Stimulated activated memory B cell treated with anti-CD40 and anti-IgM and Interleukin-4, amounts not matched to agents 10 μg/mL and 1 μg/mL and 100 μg/mL, for 72 hours (primary cell): ENCODE measurements at regions not wholly inside any gene's neighbourhood (a gene's known extent, or its start where the extent isn't known, plus 50 kb on each side); places are given as distances from the start of the nearest gene placed in this dataset.
"Not testable (repeated sequence)": the region's sequence is repeated elsewhere in the genome, so short reads cannot be mapped to it uniquely, and the experiment has no call there.

Source experiments
- ATAC-seq: fragments of 150-1000 bp; cut with Tn5 transposase; 2 replicates; pipeline ENCODE4 v1.10.0; 2021
- H3K27ac Mint-ChIP-seq: one replicate; pipeline ENCODE4 v1.8.0; 2022; ENCODE audit warnings: mild to moderate bottlenecking, mixed read lengths
- H3K27me3 Mint-ChIP-seq: one replicate; pipeline ENCODE4 v1.8.0; 2022; ENCODE audit warnings: mixed read lengths
- H3K36me3 Mint-ChIP-seq: one replicate; pipeline ENCODE4 v1.8.0; 2022; ENCODE audit warnings: mixed read lengths
- H3K4me1 Mint-ChIP-seq: one replicate; pipeline ENCODE4 v1.8.0; 2022; ENCODE audit warnings: mixed read lengths
- H3K4me3 Mint-ChIP-seq: one replicate; pipeline ENCODE4 v1.8.0; 2022; ENCODE audit warnings: mild to moderate bottlenecking, moderate library complexity, mixed read lengths
- H3K9me3 Mint-ChIP-seq: one replicate; pipeline ENCODE4 v1.8.0; 2022; ENCODE audit warnings: mixed read lengths

- no peak for ATAC-seq
- no peak overlapping the region for H3K27ac Mint-ChIP-seq
- no peak overlapping the region for H3K4me3 Mint-ChIP-seq
- no peaks in the 10 kb centered on the region for H3K4me1 Mint-ChIP-seq
- no peaks in the 10 kb centered on the region for H3K27me3 Mint-ChIP-seq
- H3K9me3 Mint-ChIP-seq, result peaks cover 3% of the 10 kb centered on the region
- H3K36me3 Mint-ChIP-seq, result no peaks in the 10 kb centered on the region
These were observed 573.6 kb downstream of the JRKL start for GRCh38 chr11:96963375-96963774.

GRCh38 chr11:96964661-96965060 is 574.8 kb downstream of the JRKL start:
- Mint-ChIP-seq H3K4me1 (no peaks in the 10 kb centered on the region), H3K36me3 (no peaks in the 10 kb centered on the region), H3K27me3 (no peaks in the 10 kb centered on the region)

GRCh38 chr11:96967616-96968015 is 577.8 kb downstream of the JRKL start:
- ATAC-seq, result no peak
- no peak overlapping the region for H3K27ac Mint-ChIP-seq
- H3K4me1 Mint-ChIP-seq, result no peaks in the 10 kb centered on the region
- H3K9me3 Mint-ChIP-seq, result peaks cover 8% of the 10 kb centered on the region
- H3K4me3 Mint-ChIP-seq, result no peak overlapping the region
- no peaks in the 10 kb centered on the region for H3K27me3 Mint-ChIP-seq
- no peaks in the 10 kb centered on the region for H3K36me3 Mint-ChIP-seq

More at GRCh38 chr11:96964661-96965060, 574.8 kb downstream of the JRKL start:
- Mint-ChIP-seq H3K9me3 (peaks cover 3% of the 10 kb centered on the region), H3K4me3 (no peak overlapping the region), H3K27ac (no peak overlapping the region)
- no peak for ATAC-seq

GRCh38 chr11:96969251-96969650 is 579.4 kb downstream of the JRKL start:
- H3K4me1 Mint-ChIP-seq, result no peaks in the 10 kb centered on the region
- no peaks in the 10 kb centered on the region for H3K27me3 Mint-ChIP-seq
- no peak overlapping the region for H3K4me3 Mint-ChIP-seq
- H3K9me3 Mint-ChIP-seq, result peaks cover 8% of the 10 kb centered on the region
- no peak for ATAC-seq
- no peak overlapping the region for H3K27ac Mint-ChIP-seq
- no peaks in the 10 kb centered on the region for H3K36me3 Mint-ChIP-seq

- Mint-ChIP-seq H3K9me3 (peaks cover 11% of the 10 kb centered on the region), H3K4me1 (no peaks in the 10 kb centered on the region), H3K4me3 (no peak overlapping the region), H3K27ac (no peak overlapping the region), H3K36me3 (no peaks in the 10 kb centered on the region), H3K27me3 (no peaks in the 10 kb centered on the region)
- ATAC-seq, result no peak
These were observed 588.9 kb downstream of the JRKL start for GRCh38 chr11:96978751-96979150.

- H3K9me3 Mint-ChIP-seq, result peaks cover 2% of the 10 kb centered on the region
- no peaks in the 10 kb centered on the region for H3K4me1 Mint-ChIP-seq
- no peak overlapping the region for H3K27ac Mint-ChIP-seq
- H3K36me3 Mint-ChIP-seq, result no peaks in the 10 kb centered on the region
- no peak for ATAC-seq
- no peak overlapping the region for H3K4me3 Mint-ChIP-seq
- H3K27me3 Mint-ChIP-seq, result no peaks in the 10 kb centered on the region
These were observed 596.7 kb downstream of the JRKL start for GRCh38 chr11:96986516-96986915.

- H3K4me1 Mint-ChIP-seq, result no peaks in the 10 kb centered on the region
- no peak for ATAC-seq
- H3K9me3 Mint-ChIP-seq, result no peaks in the 10 kb centered on the region
- H3K27me3 Mint-ChIP-seq, result no peaks in the 10 kb centered on the region
- H3K27ac Mint-ChIP-seq, result no peak overlapping the region
- H3K4me3 Mint-ChIP-seq, result no peak overlapping the region
- no peaks in the 10 kb centered on the region for H3K36me3 Mint-ChIP-seq
These were observed 601.1 kb downstream of the JRKL start for GRCh38 chr11:96990914-96991313.

GRCh38 chr11:97000481-97000880 is 610.7 kb downstream of the JRKL start:
- peaks cover 6% of the 10 kb centered on the region for H3K9me3 Mint-ChIP-seq
- no peak overlapping the region for H3K4me3 Mint-ChIP-seq
- H3K4me1 Mint-ChIP-seq, result no peaks in the 10 kb centered on the region
- ATAC-seq, result no peak
- H3K27ac Mint-ChIP-seq, result no peak overlapping the region
- H3K36me3 Mint-ChIP-seq, result no peaks in the 10 kb centered on the region
- H3K27me3 Mint-ChIP-seq, result no peaks in the 10 kb centered on the region

- H3K9me3 Mint-ChIP-seq, result no peaks in the 10 kb centered on the region
- H3K36me3 Mint-ChIP-seq, result no peaks in the 10 kb centered on the region
- no peak overlapping the region for H3K27ac Mint-ChIP-seq
- H3K4me1 Mint-ChIP-seq, result no peaks in the 10 kb centered on the region
- no peak for ATAC-seq
- H3K4me3 Mint-ChIP-seq, result no peak overlapping the region
- H3K27me3 Mint-ChIP-seq, result no peaks in the 10 kb centered on the region
These were observed 617.5 kb downstream of the JRKL start for GRCh38 chr11:97007283-97007682.

- no peak for ATAC-seq
These were observed 619.8 kb downstream of the JRKL start for GRCh38 chr11:97009613-97010012.

GRCh38 chr11:97010997-97011396 is 621.2 kb downstream of the JRKL start:
- H3K27ac Mint-ChIP-seq, H3K36me3 Mint-ChIP-seq, ATAC-seq, H3K4me3 Mint-ChIP-seq, H3K9me3 Mint-ChIP-seq, H3K27me3 Mint-ChIP-seq, H3K4me1 Mint-ChIP-seq: not testable (repeated sequence)

More at GRCh38 chr11:97009613-97010012, 619.8 kb downstream of the JRKL start:
- Mint-ChIP-seq H3K27me3 (no peaks in the 10 kb centered on the region), H3K4me3 (no peak overlapping the region), H3K9me3 (no peaks in the 10 kb centered on the region), H3K4me1 (no peaks in the 10 kb centered on the region), H3K27ac (no peak overlapping the region), H3K36me3 (no peaks in the 10 kb centered on the region)

- H3K9me3 Mint-ChIP-seq, result no peaks in the 10 kb centered on the region
- no peaks in the 10 kb centered on the region for H3K36me3 Mint-ChIP-seq
- H3K4me3 Mint-ChIP-seq, result no peak overlapping the region
- no peaks in the 10 kb centered on the region for H3K27me3 Mint-ChIP-seq
- H3K4me1 Mint-ChIP-seq, result no peaks in the 10 kb centered on the region
- no peak overlapping the region for H3K27ac Mint-ChIP-seq
- ATAC-seq, result no peak
These were observed 625.5 kb downstream of the JRKL start for GRCh38 chr11:97015327-97015726.

- H3K4me3 Mint-ChIP-seq, result no peak overlapping the region
- no peaks in the 10 kb centered on the region for H3K4me1 Mint-ChIP-seq
- ATAC-seq, result peak; percentile 12
- no peaks in the 10 kb centered on the region for H3K36me3 Mint-ChIP-seq
- peaks cover 2% of the 10 kb centered on the region for H3K9me3 Mint-ChIP-seq
- H3K27ac Mint-ChIP-seq, result no peak overlapping the region
- H3K27me3 Mint-ChIP-seq, result no peaks in the 10 kb centered on the region
These were observed 629.5 kb downstream of the JRKL start for GRCh38 chr11:97019305-97019704.

GRCh38 chr11:97019754-97020153 is 629.9 kb downstream of the JRKL start:
- Mint-ChIP-seq H3K27me3 (no peaks in the 10 kb centered on the region), H3K27ac (no peak overlapping the region), H3K36me3 (no peaks in the 10 kb centered on the region), H3K4me3 (no peak overlapping the region), H3K9me3 (peaks cover 2% of the 10 kb centered on the region), H3K4me1 (no peaks in the 10 kb centered on the region)
- no peak for ATAC-seq

GRCh38 chr11:97022955-97023354 is 633.1 kb downstream of the JRKL start:
- Mint-ChIP-seq H3K4me1 (no peaks in the 10 kb centered on the region), H3K36me3 (no peaks in the 10 kb centered on the region), H3K27ac (no peak overlapping the region), H3K27me3 (no peaks in the 10 kb centered on the region), H3K4me3 (no peak overlapping the region), H3K9me3 (peaks cover 11% of the 10 kb centered on the region)
- no peak for ATAC-seq

GRCh38 chr11:97028836-97029406 is 639.1 kb downstream of the JRKL start:
- no peaks in the 10 kb centered on the region for H3K27me3 Mint-ChIP-seq

GRCh38 chr11:97033178-97033577 is 643.4 kb downstream of the JRKL start:
- no peak for ATAC-seq
- H3K36me3 Mint-ChIP-seq, result no peaks in the 10 kb centered on the region
- H3K9me3 Mint-ChIP-seq, result peaks cover 6% of the 10 kb centered on the region
- H3K4me3 Mint-ChIP-seq, result no peak overlapping the region
- H3K27ac Mint-ChIP-seq, result no peak overlapping the region
- no peaks in the 10 kb centered on the region for H3K27me3 Mint-ChIP-seq
- H3K4me1 Mint-ChIP-seq, result no peaks in the 10 kb centered on the region

More at GRCh38 chr11:97028836-97029406, 639.1 kb downstream of the JRKL start:
- no peaks in the 10 kb centered on the region for H3K4me1 Mint-ChIP-seq
- ATAC-seq, result no peak
- no peak overlapping the region for H3K4me3 Mint-ChIP-seq
- no peaks in the 10 kb centered on the region for H3K36me3 Mint-ChIP-seq
- H3K9me3 Mint-ChIP-seq, result peaks cover 15% of the 10 kb centered on the region
- no peak overlapping the region for H3K27ac Mint-ChIP-seq
